ENCODE measurements at regions not wholly inside any gene's neighbourhood (a gene's known extent, or its start where the extent isn't known, plus 50 kb on each side); places are given as distances from the start of the nearest gene placed in this dataset.

GRCh38 chr20:39547546-39548408 lies 585.6 kb downstream of the DHX35 start:
- DNase-seq (ENCODE audit: low read depth): no peak

- DNase-seq (ENCODE audit: low read depth): no peak
These were observed 579.1 kb downstream of the DHX35 start for GRCh38 chr20:39541136-39541803.

GRCh38 chr20:39538317-39538716 lies 576.2 kb downstream of the DHX35 start:
- no peak for DNase-seq (ENCODE audit: low read depth)

DNA sequence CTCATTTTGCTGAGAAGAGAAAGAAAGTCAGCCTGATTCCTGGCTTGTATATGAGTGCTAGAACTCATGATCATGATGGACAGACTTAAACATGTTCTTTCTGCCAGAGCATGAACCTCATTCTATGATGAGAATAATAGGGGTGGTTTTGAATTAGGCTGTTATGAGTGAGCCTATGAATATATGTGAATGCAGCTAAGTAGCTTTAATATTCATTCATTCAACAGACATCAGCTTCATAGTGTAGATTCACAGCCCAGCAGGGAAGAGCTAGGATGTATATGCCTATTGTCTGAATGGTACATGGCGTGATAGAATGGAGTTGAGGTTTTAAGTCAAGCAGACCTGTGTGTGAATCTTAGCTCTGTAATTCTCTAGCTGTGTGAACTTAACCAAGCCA lies 573.2 kb downstream of the DHX35 start:
- DNase-seq (ENCODE audit: low read depth): no peak

GRCh38 chr20:39534846-39535245 lies 572.7 kb downstream of the DHX35 start:
- DNase-seq (ENCODE audit: low read depth): no peak

DNA sequence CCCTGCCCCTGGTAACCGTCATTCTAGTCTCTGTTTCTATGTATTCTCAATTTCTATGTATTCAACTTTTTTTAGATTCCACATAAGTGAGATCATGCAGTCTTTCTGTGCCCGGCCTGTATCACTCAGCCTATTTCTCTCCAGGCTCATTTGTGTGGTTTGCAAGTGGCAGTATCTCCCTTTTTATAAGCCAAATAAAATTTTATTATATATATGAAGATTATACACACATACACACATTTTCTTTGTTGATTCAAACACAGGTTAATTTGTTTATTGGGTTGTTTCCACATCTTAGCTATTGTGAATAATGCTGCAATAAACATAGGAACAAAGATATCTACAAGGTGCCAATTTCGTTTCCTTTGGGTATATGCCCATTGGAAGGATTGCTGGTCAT lies 571.7 kb downstream of the DHX35 start:
- no peak for DNase-seq (ENCODE audit: low read depth)

GRCh38 chr20:39532205-39532604 lies 570.1 kb downstream of the DHX35 start:
- DNase-seq (ENCODE audit: low read depth): no peak

GRCh38 chr20:39528436-39528835 lies 566.3 kb downstream of the DHX35 start:
- no peak for DNase-seq (ENCODE audit: low read depth)

DNA sequence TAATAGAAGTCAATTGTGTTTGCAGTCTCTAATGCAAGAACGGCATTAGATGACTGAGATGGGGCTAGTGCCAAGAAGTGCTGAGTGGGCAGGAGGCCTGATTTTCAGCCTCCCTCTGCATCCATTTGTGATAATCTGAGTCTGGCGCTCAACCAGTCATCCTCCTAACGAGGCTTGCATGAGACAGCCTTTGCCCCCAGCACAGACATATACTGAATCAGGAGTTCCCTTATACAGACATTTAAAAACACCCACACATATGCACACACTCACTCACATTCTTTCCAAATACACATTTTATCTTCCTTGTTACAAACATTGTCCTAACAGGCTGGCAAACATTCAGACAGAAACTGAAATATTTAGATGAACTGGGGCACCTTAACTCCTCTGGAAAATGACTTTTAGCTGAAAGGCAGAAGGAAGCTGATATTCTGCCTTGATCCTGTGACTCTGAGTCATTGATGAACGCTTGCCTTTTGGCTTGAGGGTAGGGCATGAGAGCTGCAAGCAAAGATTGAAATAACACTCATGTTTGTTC lies 562.3 kb downstream of the DHX35 start:
- DNase-seq (ENCODE audit: low read depth): no peak

DNA sequence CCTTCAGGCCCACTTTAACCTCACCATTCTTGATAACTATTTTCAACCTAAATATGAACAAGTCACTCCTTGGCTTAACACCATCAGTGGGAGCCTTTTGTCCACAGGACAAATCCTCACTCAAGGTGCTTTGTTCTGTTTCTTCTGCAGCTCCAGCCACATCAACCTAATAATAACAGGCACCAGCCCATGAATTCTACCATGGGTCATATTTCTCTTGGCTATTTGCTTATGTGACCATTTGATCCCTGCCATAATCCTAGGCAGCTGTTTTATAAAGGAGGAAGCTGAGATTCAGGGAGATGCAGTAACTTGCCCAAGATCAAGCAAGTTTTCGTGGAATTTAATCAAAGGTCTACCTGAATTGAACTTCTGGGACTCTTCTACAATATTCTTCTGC lies 561.3 kb downstream of the DHX35 start:
- DNase-seq (ENCODE audit: low read depth): no peak

DNA sequence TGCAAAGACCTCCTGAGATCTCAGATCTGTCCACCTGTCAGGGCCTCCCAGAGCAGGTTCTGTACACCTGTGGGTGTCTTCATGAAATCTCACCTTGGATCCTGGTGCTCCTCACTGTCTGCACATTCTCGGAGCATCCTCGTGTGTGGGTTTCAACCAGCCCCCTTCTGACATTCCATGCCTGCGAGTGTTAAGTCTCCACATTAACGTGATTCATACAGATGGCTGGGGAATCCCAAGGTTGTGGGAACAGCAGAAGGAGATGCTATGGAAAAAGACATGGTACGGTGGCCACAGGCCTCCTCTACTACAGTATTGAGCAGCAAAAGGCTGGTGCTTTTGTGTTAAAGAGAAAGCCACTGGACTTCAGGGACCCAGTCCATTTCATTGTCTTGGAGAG lies 556.5 kb downstream of the DHX35 start:
- no peak for DNase-seq (ENCODE audit: low read depth)

DNA sequence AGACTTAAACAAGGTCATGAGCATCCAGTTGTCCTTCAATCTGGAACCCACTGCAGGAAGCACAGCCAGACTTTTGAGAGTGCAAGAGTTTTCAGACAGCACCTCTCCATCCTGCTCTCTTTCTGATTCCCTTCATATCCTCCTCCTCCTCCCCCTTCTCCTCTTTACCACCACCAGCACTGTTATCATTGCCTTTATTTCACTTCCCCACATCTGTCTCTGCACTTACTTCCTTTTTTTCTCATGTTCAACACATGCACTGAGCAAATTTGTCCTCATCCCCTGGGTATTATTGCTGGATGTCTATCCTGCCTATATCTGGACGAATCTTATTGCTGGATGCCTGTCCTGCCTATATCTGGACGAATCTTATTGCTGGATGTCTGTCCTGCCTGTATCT lies 554.8 kb downstream of the DHX35 start:
- DNase-seq (ENCODE audit: low read depth): no peak

- no peak for DNase-seq (ENCODE audit: low read depth)
These were observed 542.6 kb downstream of the DHX35 start for GRCh38 chr20:39504710-39505094.

DNA sequence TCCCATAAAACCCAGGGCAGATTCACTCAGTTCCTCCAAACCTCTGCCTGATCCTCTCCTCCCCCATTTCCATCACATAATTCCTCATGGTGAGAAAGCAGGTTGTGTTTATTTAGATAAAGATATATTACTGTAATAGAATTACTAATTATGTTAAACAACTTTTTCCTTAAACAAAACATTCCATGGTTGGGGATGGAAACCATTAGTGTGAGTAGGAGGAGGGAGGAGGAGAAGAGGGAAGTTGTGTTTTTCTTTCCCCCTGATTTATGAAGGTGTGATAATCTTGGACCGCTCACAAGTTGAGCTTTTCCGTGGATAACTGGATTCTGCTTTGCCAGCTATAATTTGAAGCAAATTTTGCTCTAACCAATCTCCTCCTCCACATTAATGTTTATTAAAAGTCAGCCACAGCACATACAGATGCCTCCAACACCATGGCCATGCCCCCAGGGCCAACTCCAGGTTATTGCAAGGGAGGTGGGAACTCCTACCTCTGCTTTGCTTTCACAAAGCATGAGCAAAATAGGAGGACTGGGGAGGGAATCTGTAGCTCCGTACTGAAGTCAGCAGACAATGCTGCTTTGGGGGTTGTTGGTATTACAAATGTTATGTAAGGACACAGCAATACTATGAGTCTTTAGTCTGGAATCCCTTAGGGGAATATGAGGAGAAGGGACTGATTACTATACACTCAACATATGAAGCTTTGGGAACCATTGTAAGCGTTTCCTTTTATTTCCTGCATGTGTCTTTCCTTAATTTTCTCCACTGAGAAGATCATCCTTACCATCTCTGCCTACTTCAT lies 542.0 kb downstream of the DHX35 start:
- DNase-seq (ENCODE audit: low read depth): no peak

GRCh38 chr20:39492223-39492797 lies 530.2 kb downstream of the DHX35 start:
- DNase-seq (ENCODE audit: low read depth): no peak

DNA sequence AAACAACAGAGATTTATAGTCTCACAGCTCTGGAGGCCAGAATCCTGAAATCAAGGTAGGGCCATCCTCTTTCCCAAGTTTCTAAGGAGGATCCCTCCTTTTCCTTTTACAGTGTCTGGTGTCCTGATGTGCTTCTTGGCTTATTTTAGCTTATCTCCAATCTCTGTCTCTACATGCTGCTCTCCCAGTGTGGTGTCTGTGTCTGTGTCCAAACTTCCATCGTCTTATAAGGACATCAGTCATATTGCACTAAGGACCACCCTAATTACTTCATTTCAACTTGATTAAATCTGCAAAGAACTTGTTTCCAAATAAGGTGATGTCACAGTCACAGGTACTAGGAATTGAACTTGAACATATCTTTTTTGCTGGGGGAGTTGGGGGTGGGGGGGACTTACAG lies 529.6 kb downstream of the DHX35 start:
- DNase-seq (ENCODE audit: low read depth): no peak

DNA sequence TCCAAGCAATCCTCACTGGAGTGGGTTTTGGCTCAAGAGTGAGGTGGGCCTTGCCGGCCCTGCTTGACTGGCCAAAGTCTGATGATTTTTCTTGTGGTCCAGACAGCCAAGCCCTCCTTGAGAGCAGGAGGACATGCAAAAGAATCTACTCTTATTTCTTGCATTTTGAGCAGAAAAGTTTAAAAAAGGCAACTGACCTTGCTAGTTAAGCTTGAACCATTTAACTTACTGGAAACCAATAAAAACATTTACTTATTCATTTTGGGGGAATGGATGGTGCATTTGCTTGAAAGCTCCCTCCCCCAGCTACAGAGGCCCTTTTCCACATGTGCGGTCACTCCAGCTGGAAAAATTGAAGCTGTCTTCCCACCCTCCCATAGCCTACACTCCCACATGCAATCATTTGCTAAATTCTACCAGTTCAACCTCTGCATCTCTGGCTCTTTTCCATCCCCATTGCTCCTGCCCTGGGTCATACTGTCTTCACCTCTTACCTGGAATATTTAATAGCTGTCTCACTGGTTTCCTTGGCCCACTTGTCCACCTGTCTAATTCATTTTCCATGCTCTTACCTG lies 527.9 kb downstream of the DHX35 start:
- no peak for DNase-seq (ENCODE audit: low read depth)

GRCh38 chr20:39480276-39481043 lies 518.3 kb downstream of the DHX35 start:
- no peak for DNase-seq (ENCODE audit: low read depth)

DNA sequence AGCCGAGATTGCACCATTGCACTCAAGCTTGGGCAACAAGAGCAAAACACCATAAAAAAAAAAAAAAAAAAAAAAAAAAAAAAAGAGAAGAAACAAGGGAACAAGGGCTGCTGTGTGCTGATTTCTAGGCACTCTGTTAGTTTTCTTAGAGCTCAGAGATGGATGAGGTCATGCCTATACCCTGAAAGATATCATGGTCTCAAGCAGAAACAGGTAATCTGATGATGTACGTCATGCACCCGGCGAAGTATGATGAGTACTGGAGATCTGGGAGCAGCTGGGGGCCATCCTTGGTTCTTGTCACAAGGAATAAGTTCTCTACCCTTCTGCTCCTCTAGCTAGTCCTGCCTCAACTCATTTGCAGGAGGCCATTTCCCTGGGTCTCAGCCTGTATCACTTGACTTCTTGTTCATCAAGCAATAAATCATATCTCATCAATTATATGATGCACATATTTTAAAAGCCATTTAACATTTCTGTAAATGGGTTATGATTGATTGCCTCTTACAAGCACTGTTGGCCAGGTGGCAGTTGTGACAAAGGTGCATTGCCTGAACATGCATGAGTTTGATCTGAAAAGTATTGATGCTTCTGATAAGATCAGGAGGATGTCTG lies 517.2 kb downstream of the DHX35 start:
- DNase-seq (ENCODE audit: low read depth): no peak

DNA sequence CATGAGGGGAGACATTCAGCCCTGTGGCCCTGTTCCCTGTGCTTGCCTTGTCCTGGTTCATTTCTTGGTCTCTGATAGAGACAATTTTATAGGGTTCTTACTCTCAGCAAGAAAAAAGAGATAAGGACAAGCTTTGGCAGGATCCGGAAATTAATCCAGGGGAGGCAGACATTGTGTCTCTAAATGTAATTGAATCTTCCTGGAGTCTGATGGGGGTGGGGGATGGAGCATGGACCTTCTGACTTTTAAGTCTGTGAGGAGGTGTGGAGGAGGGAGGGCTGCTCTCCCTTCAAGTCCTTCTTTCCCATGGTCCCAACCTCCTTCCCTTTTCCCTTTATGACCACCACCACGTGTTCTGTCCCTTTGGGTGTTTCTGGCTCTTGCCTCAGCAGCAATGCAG lies 512.7 kb downstream of the DHX35 start:
- DNase-seq (ENCODE audit: low read depth): no peak

- no peak for DNase-seq (ENCODE audit: low read depth)
These were observed 511.4 kb downstream of the DHX35 start for GRCh38 chr20:39473536-39473935.

Data from fibroblast of the conjunctiva (primary cell).